HCT116 (cell line): ENCODE measurements at regions not wholly inside any gene's neighbourhood (a gene's known extent, or its start where the extent isn't known, plus 50 kb on each side); places are given as distances from the start of the nearest gene placed in this dataset.

Experiments used
- CEBPB ChIP-seq: IDR thresholded peaks from 2 replicates; pipeline ENCODE4 v1.6.1; 2012; ENCODE audit warnings: low read depth
- CTCF ChIP-seq, 3 experiments: fragments of 200-600 bp in 1 of 3; sonication (generic) in 1 of 3; IDR thresholded peaks in 2 of 3; conservative IDR thresholded peaks in 1 of 3; 2 replicates each; pipeline ENCODE4 v1.5.1; 2012 to 2017; ENCODE audit warnings: low read depth in 2 of 3, low read length in 2 of 3, antibody characterized with exemption in 1 of 3, borderline replicate concordance in 1 of 3, control low read depth in 1 of 3, mild to moderate bottlenecking in 1 of 3, mixed read lengths in 1 of 3, mixed run types in 1 of 3, moderate library complexity in 1 of 3; ENCODE audit not compliant: insufficient read depth in 1 of 3
- EGR1 ChIP-seq: IDR thresholded peaks from 2 replicates; pipeline ENCODE4 v1.6.1; 2012; ENCODE audit warnings: low read depth
- EZH2 ChIP-seq: fragments of 200-600 bp; sonication (generic); IDR thresholded peaks from 2 replicates; pipeline ENCODE4 v1.6.1; 2017; ENCODE audit warnings: antibody characterized with exemption, mixed run types
- POLR2A ChIP-seq: IDR thresholded peaks from 2 replicates; pipeline ENCODE4 v1.7.0; 2011; ENCODE audit warnings: borderline replicate concordance; ENCODE audit not compliant: insufficient read depth, insufficient read length; ENCODE audit errors: extremely low read depth
- RAD21 ChIP-seq: IDR thresholded peaks from 2 replicates; pipeline ENCODE4 v1.6.1; 2012; ENCODE audit warnings: low read depth, mild to moderate bottlenecking
- REST ChIP-seq: IDR thresholded peaks from 2 replicates; pipeline ENCODE4 v1.6.1; 2012; ENCODE audit warnings: low read depth
- TF ChIP-seq, protein P1 (sequence below): IDR thresholded peaks from 2 replicates; pipeline ENCODE4 v1.6.1; 2012

DNA sequence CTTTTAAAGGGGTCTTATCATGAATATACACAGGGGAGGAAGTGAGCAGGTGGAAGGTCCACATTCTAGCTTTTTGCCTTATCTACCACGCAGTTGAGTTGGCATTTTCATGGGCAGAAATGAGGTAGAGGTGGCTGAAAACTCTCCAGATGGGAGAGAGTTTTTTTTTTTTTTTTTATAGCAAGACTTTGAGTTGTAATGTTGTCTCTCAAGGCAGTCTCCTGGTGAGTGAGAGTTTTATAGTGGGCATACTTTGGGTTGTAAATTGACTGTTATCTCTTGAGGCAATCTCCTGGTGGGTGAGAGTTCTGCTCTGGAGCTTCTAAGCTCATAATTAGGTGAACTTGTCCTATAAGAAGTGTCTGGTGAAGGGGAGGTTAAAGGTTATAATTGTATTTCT is 191.7 kb upstream of the NAALADL2 start:
- TF ChIP-seq EZH2 (no peak), CTCF (IDR thresholded peaks at IDR 0.05 in 2 of 3, conservative IDR thresholded peaks at IDR 0.05 in 1 of 3; ENCODE audit: borderline replicate concordance in 1 of 3, insufficient read depth in 1 of 3, low read depth in 2 of 3, low read length in 2 of 3) (no peak), CEBPB (no peak), REST (no peak), EGR1 (no peak), RAD21 (no peak), POLR2A (no peak)
- TF ChIP-seq, protein P1, sequence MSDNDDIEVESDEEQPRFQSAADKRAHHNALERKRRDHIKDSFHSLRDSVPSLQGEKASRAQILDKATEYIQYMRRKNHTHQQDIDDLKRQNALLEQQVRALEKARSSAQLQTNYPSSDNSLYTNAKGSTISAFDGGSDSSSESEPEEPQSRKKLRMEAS: no peak
